ENCODE measurements at regions not wholly inside any gene's neighbourhood (a gene's known extent, or its start where the extent isn't known, plus 50 kb on each side); places are given as distances from the start of the nearest gene placed in this dataset.

DNA sequence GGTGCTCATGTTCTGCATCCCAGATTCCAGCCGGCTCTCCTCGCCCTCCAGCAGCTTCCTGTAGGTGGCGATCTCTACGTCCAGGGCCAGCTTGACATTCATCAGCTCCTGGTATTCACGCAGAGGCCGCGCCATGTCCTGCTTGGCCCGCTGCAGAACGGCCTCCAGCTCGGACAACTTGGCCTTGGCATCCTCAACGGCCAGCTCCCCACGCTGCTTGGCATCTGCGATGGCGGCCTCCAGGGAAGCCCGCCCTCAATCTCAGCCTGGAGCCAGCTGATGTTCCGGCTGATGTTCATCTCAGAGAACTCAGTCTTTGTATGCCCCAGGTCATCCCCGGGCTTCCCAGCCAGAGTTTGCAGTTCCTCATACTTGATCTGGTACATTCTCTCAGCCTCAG lies 431.8 kb upstream of the DIPK2B start:
- TF ChIP-seq, protein P1, sequence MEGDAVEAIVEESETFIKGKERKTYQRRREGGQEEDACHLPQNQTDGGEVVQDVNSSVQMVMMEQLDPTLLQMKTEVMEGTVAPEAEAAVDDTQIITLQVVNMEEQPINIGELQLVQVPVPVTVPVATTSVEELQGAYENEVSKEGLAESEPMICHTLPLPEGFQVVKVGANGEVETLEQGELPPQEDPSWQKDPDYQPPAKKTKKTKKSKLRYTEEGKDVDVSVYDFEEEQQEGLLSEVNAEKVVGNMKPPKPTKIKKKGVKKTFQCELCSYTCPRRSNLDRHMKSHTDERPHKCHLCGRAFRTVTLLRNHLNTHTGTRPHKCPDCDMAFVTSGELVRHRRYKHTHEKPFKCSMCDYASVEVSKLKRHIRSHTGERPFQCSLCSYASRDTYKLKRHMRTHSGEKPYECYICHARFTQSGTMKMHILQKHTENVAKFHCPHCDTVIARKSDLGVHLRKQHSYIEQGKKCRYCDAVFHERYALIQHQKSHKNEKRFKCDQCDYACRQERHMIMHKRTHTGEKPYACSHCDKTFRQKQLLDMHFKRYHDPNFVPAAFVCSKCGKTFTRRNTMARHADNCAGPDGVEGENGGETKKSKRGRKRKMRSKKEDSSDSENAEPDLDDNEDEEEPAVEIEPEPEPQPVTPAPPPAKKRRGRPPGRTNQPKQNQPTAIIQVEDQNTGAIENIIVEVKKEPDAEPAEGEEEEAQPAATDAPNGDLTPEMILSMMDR (IDR thresholded peaks at IDR 0.05) = no peak
- TF ChIP-seq POLR2A (IDR thresholded peaks at IDR 0.05) (no peak), EP300 (IDR thresholded peaks at IDR 0.05; ENCODE audit: low read depth) (no peak)

All from transverse colon (tissue), 3 donors.